ENCODE measurements at regions not wholly inside any gene's neighbourhood (a gene's known extent, or its start where the extent isn't known, plus 50 kb on each side); places are given as distances from the start of the nearest gene placed in this dataset.
"Not testable (repeated sequence)": the region's sequence is repeated elsewhere in the genome, so short reads cannot be mapped to it uniquely, and the experiment has no call there.

- Histone ChIP-seq H3K27ac (no peak overlapping the region), H3K9ac (no peak overlapping the region), H3K27me3 (ENCODE audit: control insufficient read depth, insufficient read depth, low read length) (no peaks in the 10 kb centered on the region), H3K4me3 (ENCODE audit: low read depth, low read length) (no peak overlapping the region), H3K9me3 (ENCODE audit: control insufficient read depth, low read length) (no peaks in the 10 kb centered on the region), H3K36me3 (ENCODE audit: control insufficient read depth, insufficient read depth, low read length) (no peaks in the 10 kb centered on the region), H3K4me2 (ENCODE audit: low read length) (no peak overlapping the region), H3K79me2 (no peaks in the 10 kb centered on the region), H3K4me1 (no peaks in the 10 kb centered on the region), H2AFZ (no peak overlapping the region)
- TF ChIP-seq CTCF (IDR thresholded peaks at IDR 0.05), result no peak
Measured at GRCh38 chr1:5682626-5683225, 309.5 kb downstream of the NPHP4 start.

- no peaks in the 10 kb centered on the region for H3K9me3 ChIP-seq (ENCODE audit: control insufficient read depth, low read length)
- H3K9ac ChIP-seq, result no peak overlapping the region
- no peak overlapping the region for H2AFZ ChIP-seq
- H3K27me3 ChIP-seq (ENCODE audit: control insufficient read depth, insufficient read depth, low read length), result no peaks in the 10 kb centered on the region
- no peaks in the 10 kb centered on the region for H3K36me3 ChIP-seq (ENCODE audit: control insufficient read depth, insufficient read depth, low read length)
- H3K4me2 ChIP-seq (ENCODE audit: low read length), result no peak overlapping the region
- H3K79me2 ChIP-seq, result no peaks in the 10 kb centered on the region
- no peak for TF ChIP-seq CTCF (IDR thresholded peaks at IDR 0.05)
- H3K4me3 ChIP-seq (ENCODE audit: low read depth, low read length), result no peak overlapping the region
- no peaks in the 10 kb centered on the region for H3K4me1 ChIP-seq
- no peak overlapping the region for H3K27ac ChIP-seq
Measured at GRCh38 chr1:5681654-5682053, 310.6 kb downstream of the NPHP4 start.

GRCh38 chr1:5680600-5680999, 311.6 kb downstream of the NPHP4 start:
- Histone ChIP-seq H2AFZ (no peak overlapping the region), H3K27ac (no peak overlapping the region)
- TF ChIP-seq CTCF (IDR thresholded peaks at IDR 0.05), result no peak

GRCh38 chr1:5678759-5679158, 313.5 kb downstream of the NPHP4 start:
- no peaks in the 10 kb centered on the region for H3K27me3 ChIP-seq (ENCODE audit: control insufficient read depth, insufficient read depth, low read length)

More at GRCh38 chr1:5680600-5680999, 311.6 kb downstream of the NPHP4 start:
- Histone ChIP-seq H3K36me3 (ENCODE audit: control insufficient read depth, insufficient read depth, low read length) (no peaks in the 10 kb centered on the region), H3K9me3 (ENCODE audit: control insufficient read depth, low read length) (no peaks in the 10 kb centered on the region), H3K79me2 (no peaks in the 10 kb centered on the region), H3K4me1 (no peaks in the 10 kb centered on the region), H3K9ac (no peak overlapping the region), H3K4me3 (ENCODE audit: low read depth, low read length) (no peak overlapping the region), H3K4me2 (ENCODE audit: low read length) (no peak overlapping the region), H3K27me3 (ENCODE audit: control insufficient read depth, insufficient read depth, low read length) (no peaks in the 10 kb centered on the region)

GRCh38 chr1:5672355-5672754, 319.9 kb downstream of the NPHP4 start:
- H3K4me1 ChIP-seq; H3K4me2 ChIP-seq (ENCODE audit: low read length); H3K9me3 ChIP-seq (ENCODE audit: control insufficient read depth, low read length); H3K36me3 ChIP-seq (ENCODE audit: control insufficient read depth, insufficient read depth, low read length); H2AFZ ChIP-seq; H3K79me2 ChIP-seq; H3K4me3 ChIP-seq (ENCODE audit: low read depth, low read length); H3K9ac ChIP-seq; H3K27ac ChIP-seq; H3K27me3 ChIP-seq (ENCODE audit: control insufficient read depth, insufficient read depth, low read length): not testable (repeated sequence)

More at GRCh38 chr1:5678759-5679158, 313.5 kb downstream of the NPHP4 start:
- no peak for TF ChIP-seq CTCF (IDR thresholded peaks at IDR 0.05)
- no peak overlapping the region for H3K4me2 ChIP-seq (ENCODE audit: low read length)
- H3K79me2 ChIP-seq, result no peaks in the 10 kb centered on the region
- no peak overlapping the region for H3K27ac ChIP-seq
- H3K36me3 ChIP-seq (ENCODE audit: control insufficient read depth, insufficient read depth, low read length), result no peaks in the 10 kb centered on the region
- no peak overlapping the region for H2AFZ ChIP-seq
- no peaks in the 10 kb centered on the region for H3K9me3 ChIP-seq (ENCODE audit: control insufficient read depth, low read length)
- no peak overlapping the region for H3K9ac ChIP-seq
- H3K4me3 ChIP-seq (ENCODE audit: low read depth, low read length), result no peak overlapping the region
- H3K4me1 ChIP-seq, result no peaks in the 10 kb centered on the region
